Activated naive CD4-positive, alpha-beta T cell treated with anti-CD3 and anti-CD28 coated beads for 36 hours (primary cell): ENCODE measurements at regions not wholly inside any gene's neighbourhood (a gene's known extent, or its start where the extent isn't known, plus 50 kb on each side); places are given as distances from the start of the nearest gene placed in this dataset.
A peak's percentile ranks its signal among the peaks of the same experiment; 100 is the strongest.

Experiments used
- CTCF ChIA-PET: fragments of 350-600 bp; sonication (Branson Sonifier 250); formaldehyde crosslinking; loops from one replicate; lab custom pipeline; 2021; ENCODE audit warnings: antibody characterized with exemption; lab: Charles Lee
- DNase-seq: peaks from one replicate; pipeline ENCODE4 v3.0.0-alpha.2; 2020
- H3K27ac Mint-ChIP-seq: one replicate; pipeline ENCODE4 v1.8.0; 2021; ENCODE audit warnings: mild to moderate bottlenecking, mixed read lengths
- H3K27me3 Mint-ChIP-seq: one replicate; pipeline ENCODE4 v1.8.0; 2021; ENCODE audit warnings: low read depth, mixed read lengths
- H3K36me3 Mint-ChIP-seq: one replicate; pipeline ENCODE4 v1.8.0; 2021; ENCODE audit warnings: low read depth, mixed read lengths
- H3K4me1 Mint-ChIP-seq: one replicate; pipeline ENCODE4 v1.8.0; 2021; ENCODE audit warnings: low read depth, mixed read lengths
- H3K4me3 Mint-ChIP-seq: one replicate; pipeline ENCODE4 v1.8.0; 2021; ENCODE audit warnings: mild to moderate bottlenecking, moderate library complexity, mixed read lengths
- H3K9me3 Mint-ChIP-seq: one replicate; pipeline ENCODE4 v1.8.0; 2021; ENCODE audit warnings: mixed read lengths
- intact Hi-C: fragments of 100-400 bp; cut with micrococcal nuclease; formaldehyde crosslinking; loops from one replicate; pipeline ENCODE4 v1.15.1; 2023

GRCh38 chr9:89655990-89656657, 51.3 kb downstream of the GADD45G start:
- H3K36me3 Mint-ChIP-seq, result no peaks in the 10 kb centered on the region
- no peak overlapping the region for H3K4me3 Mint-ChIP-seq
- CTCF ChIA-PET, result no interaction called here
- intact Hi-C loops, result no loop called here
- peak; percentile 26 for DNase-seq
- H3K4me1 Mint-ChIP-seq, result peaks cover 11% of the 10 kb centered on the region
- H3K27me3 Mint-ChIP-seq, result no peaks in the 10 kb centered on the region
- H3K27ac Mint-ChIP-seq, result no peak overlapping the region
- no peaks in the 10 kb centered on the region for H3K9me3 Mint-ChIP-seq

GRCh38 chr9:89657295-89657694, 52.5 kb downstream of the GADD45G start:
- Mint-ChIP-seq H3K27ac (no peak overlapping the region), H3K9me3 (no peaks in the 10 kb centered on the region), H3K4me3 (no peak overlapping the region), H3K27me3 (no peaks in the 10 kb centered on the region), H3K4me1 (peaks cover 11% of the 10 kb centered on the region), H3K36me3 (no peaks in the 10 kb centered on the region)
- CTCF ChIA-PET, result interaction anchor here (1.0 kb wide), 1 partner anchor 56 kb away, joined by 4 read pairs; no protein-coding TSS in a partner anchor
- intact Hi-C loops, result no loop called here
- no peak for DNase-seq

- no peak overlapping the region for H3K27ac Mint-ChIP-seq
- peak; percentile 38 for DNase-seq
Observed at GRCh38 chr9:89657765-89658164, 53.0 kb downstream of the GADD45G start.

DNA sequence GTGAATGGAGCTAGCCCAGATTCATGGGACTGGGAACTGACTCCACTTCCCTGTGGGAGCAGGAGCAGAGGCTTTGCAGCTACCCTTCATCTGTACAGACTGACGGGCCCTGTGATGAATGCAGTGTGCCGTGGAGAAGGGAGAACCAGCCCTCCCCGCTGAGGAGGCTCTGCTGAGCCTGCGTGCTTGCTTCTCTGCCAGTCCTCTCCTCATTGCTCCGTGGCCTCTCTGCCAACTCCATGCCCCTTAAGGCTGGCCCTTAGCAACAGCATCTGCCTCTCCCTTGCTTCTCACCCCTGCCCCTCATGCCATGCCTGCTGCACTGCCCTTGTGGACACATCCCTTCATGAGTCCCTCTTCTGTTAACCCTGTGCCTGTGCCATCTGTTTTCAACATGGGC, 53.6 kb downstream of the GADD45G start:
- intact Hi-C loops, result no loop called here
- Mint-ChIP-seq H3K36me3 (no peaks in the 10 kb centered on the region), H3K9me3 (no peaks in the 10 kb centered on the region), H3K4me3 (no peak overlapping the region), H3K27ac (no peak overlapping the region), H3K27me3 (no peaks in the 10 kb centered on the region), H3K4me1 (peaks cover 11% of the 10 kb centered on the region)
- no peak for DNase-seq
- CTCF ChIA-PET, result interaction anchor here (1.0 kb wide), 1 partner anchor 57 kb away, joined by 4 read pairs; no protein-coding TSS in a partner anchor

More at GRCh38 chr9:89657765-89658164, 53.0 kb downstream of the GADD45G start:
- H3K36me3 Mint-ChIP-seq, result no peaks in the 10 kb centered on the region
- no peaks in the 10 kb centered on the region for H3K9me3 Mint-ChIP-seq
- H3K4me1 Mint-ChIP-seq, result peaks cover 11% of the 10 kb centered on the region
- H3K4me3 Mint-ChIP-seq, result no peak overlapping the region
- intact Hi-C loops, result no loop called here
- CTCF ChIA-PET, result interaction anchor here (1.0 kb wide), 1 partner anchor 56 kb away, joined by 4 read pairs; no protein-coding TSS in a partner anchor
- no peaks in the 10 kb centered on the region for H3K27me3 Mint-ChIP-seq

GRCh38 chr9:89658931-89659330, 54.1 kb downstream of the GADD45G start:
- peaks cover 11% of the 10 kb centered on the region for H3K4me1 Mint-ChIP-seq
- no peaks in the 10 kb centered on the region for H3K27me3 Mint-ChIP-seq
- no peaks in the 10 kb centered on the region for H3K9me3 Mint-ChIP-seq
- no peak overlapping the region for H3K4me3 Mint-ChIP-seq
- CTCF ChIA-PET, result no interaction called here
- H3K27ac Mint-ChIP-seq, result no peak overlapping the region
- intact Hi-C loops, result no loop called here
- DNase-seq, result no peak
- no peaks in the 10 kb centered on the region for H3K36me3 Mint-ChIP-seq

DNA sequence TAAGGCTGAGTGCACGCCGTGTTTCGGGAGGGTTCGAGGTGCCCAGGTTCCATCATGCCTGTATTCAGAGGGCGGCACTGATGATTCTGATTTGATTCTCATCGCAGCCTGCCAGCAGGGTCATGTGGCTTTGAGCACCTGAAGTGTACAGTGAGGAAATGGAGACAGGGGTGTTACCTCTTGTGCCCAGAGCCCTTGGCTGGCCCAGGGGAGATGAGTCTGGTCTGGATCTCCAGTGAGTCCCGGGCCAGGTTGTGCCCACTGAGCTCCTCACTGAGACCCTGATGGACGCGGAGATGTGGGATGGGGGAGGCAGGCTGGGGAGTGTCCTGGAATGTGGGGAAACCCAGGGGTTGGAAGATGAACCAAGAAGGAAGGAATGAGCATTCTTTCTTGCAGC, 54.7 kb downstream of the GADD45G start:
- intact Hi-C loops, result no loop called here
- H3K27me3 Mint-ChIP-seq, result no peaks in the 10 kb centered on the region
- no peaks in the 10 kb centered on the region for H3K36me3 Mint-ChIP-seq
- peaks cover 11% of the 10 kb centered on the region for H3K4me1 Mint-ChIP-seq
- CTCF ChIA-PET, result no interaction called here
- DNase-seq, result no peak
- no peaks in the 10 kb centered on the region for H3K9me3 Mint-ChIP-seq
- no peak overlapping the region for H3K27ac Mint-ChIP-seq
- H3K4me3 Mint-ChIP-seq, result no peak overlapping the region

GRCh38 chr9:89659891-89660685, 55.3 kb downstream of the GADD45G start:
- intact Hi-C loops, result no loop called here
- no peak for DNase-seq
- H3K4me3 Mint-ChIP-seq, result no peak overlapping the region
- H3K27ac Mint-ChIP-seq, result no peak overlapping the region
- no peaks in the 10 kb centered on the region for H3K9me3 Mint-ChIP-seq
- no peaks in the 10 kb centered on the region for H3K27me3 Mint-ChIP-seq
- H3K4me1 Mint-ChIP-seq, result peaks cover 11% of the 10 kb centered on the region
- no peaks in the 10 kb centered on the region for H3K36me3 Mint-ChIP-seq
- CTCF ChIA-PET, result interaction anchor here (1.5 kb wide), 1 partner anchor 57 kb away, joined by 3 read pairs; no protein-coding TSS in a partner anchor

- H3K27me3 Mint-ChIP-seq, result no peaks in the 10 kb centered on the region
- CTCF ChIA-PET, result interaction anchor here (1.5 kb wide), 1 partner anchor 59 kb away, joined by 3 read pairs; no protein-coding TSS in a partner anchor
- intact Hi-C loops, result no loop called here
Observed at GRCh38 chr9:89661391-89661949, 56.7 kb downstream of the GADD45G start.

DNA sequence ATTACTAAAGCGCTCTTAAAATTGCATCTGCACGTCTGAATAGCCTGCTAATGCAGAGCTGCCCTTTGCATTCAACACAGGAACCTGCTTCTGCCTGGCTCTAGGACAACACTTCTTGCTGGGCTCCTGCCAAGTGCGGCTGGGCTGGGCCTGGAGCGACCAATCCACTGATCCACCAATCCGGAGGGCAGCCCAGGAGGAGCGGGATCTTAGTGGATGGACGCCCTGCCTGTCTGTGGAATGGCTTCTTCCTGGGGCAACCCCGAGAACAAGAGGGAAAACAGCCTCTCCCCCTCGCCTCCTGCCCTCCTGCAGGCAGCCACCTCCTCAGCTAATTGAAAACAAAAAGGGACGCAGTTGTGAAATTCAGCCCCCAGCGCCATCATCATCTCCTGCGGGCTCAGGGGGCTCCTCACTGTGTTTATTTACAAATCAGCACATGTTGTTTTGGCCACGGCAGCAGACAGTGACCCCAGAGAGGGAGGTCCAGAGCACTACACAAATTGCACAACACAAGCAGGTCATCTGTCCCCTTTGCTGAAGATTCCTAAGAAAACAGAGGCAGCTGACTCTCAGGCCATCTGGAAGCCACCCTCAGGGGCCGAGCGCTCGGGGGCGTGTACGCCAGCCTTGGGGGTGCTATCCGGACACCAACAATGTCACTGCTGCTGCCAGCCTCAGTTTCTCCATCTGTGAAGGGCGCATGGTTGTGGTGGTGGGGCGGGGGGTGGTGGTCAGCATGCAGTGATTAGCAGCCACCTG, 57.3 kb downstream of the GADD45G start:
- H3K27ac Mint-ChIP-seq, result no peak overlapping the region
- no peak for DNase-seq
- no peaks in the 10 kb centered on the region for H3K27me3 Mint-ChIP-seq
- no peaks in the 10 kb centered on the region for H3K4me1 Mint-ChIP-seq
- CTCF ChIA-PET, result no interaction called here
- no peaks in the 10 kb centered on the region for H3K36me3 Mint-ChIP-seq
- intact Hi-C loops, result no loop called here
- H3K9me3 Mint-ChIP-seq, result no peaks in the 10 kb centered on the region
- H3K4me3 Mint-ChIP-seq, result no peak overlapping the region

More at GRCh38 chr9:89661391-89661949, 56.7 kb downstream of the GADD45G start:
- Mint-ChIP-seq H3K9me3 (no peaks in the 10 kb centered on the region), H3K36me3 (no peaks in the 10 kb centered on the region), H3K4me1 (peaks cover 6% of the 10 kb centered on the region), H3K4me3 (no peak overlapping the region), H3K27ac (no peak overlapping the region)
- no peak for DNase-seq

- CTCF ChIA-PET, result no interaction called here
- Mint-ChIP-seq H3K4me1 (peaks cover 4% of the 10 kb centered on the region), H3K27ac (no peak overlapping the region), H3K9me3 (no peaks in the 10 kb centered on the region), H3K4me3 (no peak overlapping the region), H3K36me3 (no peaks in the 10 kb centered on the region), H3K27me3 (no peaks in the 10 kb centered on the region)
- DNase-seq, result no peak
- intact Hi-C loops, result no loop called here
Observed at GRCh38 chr9:89662718-89663613, 58.2 kb downstream of the GADD45G start.

DNA sequence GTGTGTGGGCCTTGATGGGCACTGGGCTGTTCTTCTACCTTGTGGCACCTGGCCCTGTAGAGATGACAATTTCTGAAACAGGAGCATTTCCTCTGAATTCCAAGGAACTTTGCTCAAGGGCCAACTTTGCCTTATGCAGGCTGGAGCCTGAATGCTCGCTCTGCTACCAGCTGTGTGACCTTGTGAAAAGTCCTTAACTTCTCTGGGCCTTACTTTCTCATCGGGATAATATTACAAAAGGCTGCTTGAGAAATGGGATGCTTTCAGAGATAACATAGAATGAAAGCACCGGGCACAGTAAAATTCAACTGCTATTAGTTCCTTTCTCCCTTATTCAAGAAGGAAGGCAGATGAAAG, 58.8 kb downstream of the GADD45G start:
- Mint-ChIP-seq H3K9me3 (no peaks in the 10 kb centered on the region), H3K27ac (no peak overlapping the region), H3K4me1 (peaks cover 8% of the 10 kb centered on the region), H3K36me3 (no peaks in the 10 kb centered on the region), H3K4me3 (no peak overlapping the region), H3K27me3 (no peaks in the 10 kb centered on the region)
- intact Hi-C loops, result no loop called here
- CTCF ChIA-PET, result no interaction called here
- DNase-seq, result no peak
